OCI-LY7 (cell line): ENCODE measurements at regions not wholly inside any gene's neighbourhood (a gene's known extent, or its start where the extent isn't known, plus 50 kb on each side); places are given as distances from the start of the nearest gene placed in this dataset.

Experiments used
- BruUV-seq: library from RNA; stranded (reverse); fragments of 400-500 nt; replicated peaks from 2 replicates; lab custom pipeline; 2021; lab: Mats Ljungman, UMichigan
- CTCF ChIA-PET: fragments of 300-600 bp; sonication (Branson Sonifier 250); formaldehyde crosslinking; loops from one replicate; lab custom pipeline; 2022; ENCODE audit warnings: antibody characterized with exemption; ENCODE audit not compliant: unreplicated experiment; lab: Charles Lee
- POLR2A ChIA-PET: fragments of 300-600 bp; sonication (Branson Sonifier 250); formaldehyde crosslinking; loops from one replicate; lab custom pipeline; 2022; ENCODE audit warnings: antibody characterized with exemption; lab: Charles Lee
- DNase-seq: peaks from one replicate; pipeline ENCODE4 v3.0.0-alpha.2; 2015; ENCODE audit warnings: low spot score
- H2AFZ ChIP-seq: fragments of 200-600 bp; sonication (generic), shearing (Covaris generic); 2 replicates; pipeline ENCODE4 v1.6.1; 2014; ENCODE audit warnings: mild to moderate bottlenecking, antibody characterized with exemption, low read length, moderate library complexity
- H3K27ac ChIP-seq: fragments of 200-600 bp; sonication (generic); 2 replicates; pipeline ENCODE4 v1.5.1; 2014; ENCODE audit warnings: mixed run types, low read depth, mild to moderate bottlenecking, moderate library complexity, low read length, inconsistent platforms; ENCODE audit not compliant: poor library complexity, severe bottlenecking
- H3K36me3 ChIP-seq: fragments of 200-600 bp; sonication (generic); 2 replicates; pipeline ENCODE4 v1.6.1; 2014; ENCODE audit warnings: mild to moderate bottlenecking, antibody characterized with exemption, low read length, moderate library complexity, mixed read lengths; ENCODE audit not compliant: insufficient read depth
- H3K4me1 ChIP-seq: fragments of 200-600 bp; sonication (generic); 2 replicates; pipeline ENCODE4 v1.5.1; 2014; ENCODE audit warnings: mild to moderate bottlenecking, low read length; ENCODE audit not compliant: insufficient read depth, poor library complexity, severe bottlenecking
- H3K4me2 ChIP-seq: fragments of 200-600 bp; sonication (generic); 2 replicates; pipeline ENCODE4 v1.6.1; 2014; ENCODE audit warnings: mild to moderate bottlenecking, low read length
- H3K4me3 ChIP-seq: fragments of 200-600 bp; sonication (generic); 2 replicates; pipeline ENCODE4 v1.5.1; 2014; ENCODE audit warnings: mild to moderate bottlenecking, low read depth, low read length; ENCODE audit not compliant: poor library complexity, severe bottlenecking
- H3K79me2 ChIP-seq: fragments of 200-600 bp; sonication (generic); 2 replicates; pipeline ENCODE4 v1.6.1; 2016; ENCODE audit warnings: low read depth, mild to moderate bottlenecking, low read length, moderate library complexity, mixed read lengths; ENCODE audit not compliant: insufficient read depth
- H3K9me2 ChIP-seq: fragments of 200-600 bp; sonication (generic); 2 replicates; pipeline ENCODE4 v1.6.1; 2016; ENCODE audit warnings: mild to moderate bottlenecking, low read length, mixed read lengths; ENCODE audit not compliant: insufficient read depth
- H3K9me3 ChIP-seq: fragments of 200-600 bp; sonication (generic); 2 replicates; pipeline ENCODE4 v1.6.1; 2014; ENCODE audit warnings: mild to moderate bottlenecking, mixed run types, low read length, mixed read lengths
- H4K20me1 ChIP-seq: fragments of 200-600 bp; sonication (generic); 2 replicates; pipeline ENCODE4 v1.6.1; 2014; ENCODE audit warnings: mild to moderate bottlenecking, antibody characterized with exemption, low read length, moderate library complexity, mixed read lengths; ENCODE audit not compliant: insufficient read depth
- EZH2phosphoT487 ChIP-seq: fragments of 200-600 bp; sonication (generic); IDR thresholded peaks from 2 replicates; pipeline ENCODE4 v1.6.1; 2018; ENCODE audit warnings: low read depth, borderline replicate concordance, mild to moderate bottlenecking, mixed run types, antibody characterized with exemption, low read length, moderate library complexity, mixed read lengths
- intact Hi-C: fragments of 100-400 bp; cut with micrococcal nuclease; formaldehyde crosslinking; loops from one replicate; pipeline ENCODE4 v1.10.0; 2022; ENCODE audit not compliant: unreplicated experiment
- TF ChIP-seq, protein P1 (sequence below): fragments of 200-600 bp; sonication (generic); conservative IDR thresholded peaks from 2 replicates; pipeline ENCODE4 v1.5.1; 2014; ENCODE audit warnings: mild to moderate bottlenecking, antibody characterized with exemption, low read length, moderate library complexity, mixed read lengths

DNA sequence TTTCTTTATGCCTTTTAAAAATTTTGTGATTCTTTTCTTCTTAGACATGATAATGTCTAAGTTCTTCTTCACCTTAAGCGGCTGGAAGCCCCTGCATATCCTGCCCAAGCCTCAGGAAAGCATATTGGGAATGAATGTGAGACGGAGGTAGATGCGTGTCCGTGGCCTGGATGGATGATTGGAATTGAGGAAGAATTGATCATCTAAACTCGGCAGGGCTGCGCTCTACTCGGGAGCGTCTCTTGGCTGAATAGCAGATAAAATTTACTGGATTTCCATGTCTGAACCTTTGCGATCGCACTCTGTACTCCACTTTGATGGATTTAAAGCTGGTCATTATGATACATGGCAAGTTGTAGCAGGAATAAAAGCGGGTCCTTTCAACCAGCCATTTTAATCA lies 406.7 kb upstream of the ONECUT1 start:
- Histone ChIP-seq H3K27ac (no peak overlapping the region), H4K20me1 (no peaks in the 10 kb centered on the region), H3K36me3 (no peaks in the 10 kb centered on the region), H3K79me2 (no peaks in the 10 kb centered on the region), H3K4me2 (no peak overlapping the region), H3K9me3 (no peaks in the 10 kb centered on the region), H2AFZ (no peak overlapping the region), H3K9me2 (no peaks in the 10 kb centered on the region), H3K4me1 (no peaks in the 10 kb centered on the region), H3K4me3 (no peak overlapping the region)
- ChIA-PET CTCF (no interaction called here), POLR2A (no interaction called here)
- no TSS peak for BruUV-seq
- TF ChIP-seq, protein P1, sequence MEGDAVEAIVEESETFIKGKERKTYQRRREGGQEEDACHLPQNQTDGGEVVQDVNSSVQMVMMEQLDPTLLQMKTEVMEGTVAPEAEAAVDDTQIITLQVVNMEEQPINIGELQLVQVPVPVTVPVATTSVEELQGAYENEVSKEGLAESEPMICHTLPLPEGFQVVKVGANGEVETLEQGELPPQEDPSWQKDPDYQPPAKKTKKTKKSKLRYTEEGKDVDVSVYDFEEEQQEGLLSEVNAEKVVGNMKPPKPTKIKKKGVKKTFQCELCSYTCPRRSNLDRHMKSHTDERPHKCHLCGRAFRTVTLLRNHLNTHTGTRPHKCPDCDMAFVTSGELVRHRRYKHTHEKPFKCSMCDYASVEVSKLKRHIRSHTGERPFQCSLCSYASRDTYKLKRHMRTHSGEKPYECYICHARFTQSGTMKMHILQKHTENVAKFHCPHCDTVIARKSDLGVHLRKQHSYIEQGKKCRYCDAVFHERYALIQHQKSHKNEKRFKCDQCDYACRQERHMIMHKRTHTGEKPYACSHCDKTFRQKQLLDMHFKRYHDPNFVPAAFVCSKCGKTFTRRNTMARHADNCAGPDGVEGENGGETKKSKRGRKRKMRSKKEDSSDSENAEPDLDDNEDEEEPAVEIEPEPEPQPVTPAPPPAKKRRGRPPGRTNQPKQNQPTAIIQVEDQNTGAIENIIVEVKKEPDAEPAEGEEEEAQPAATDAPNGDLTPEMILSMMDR = no peak
- TF ChIP-seq EZH2phosphoT487 = no peak
- intact Hi-C loops = loop anchor here (2.0 kb wide), 1 partner anchor 416 kb away; no protein-coding TSS in a partner anchor
- DNase-seq = no peak

DNA sequence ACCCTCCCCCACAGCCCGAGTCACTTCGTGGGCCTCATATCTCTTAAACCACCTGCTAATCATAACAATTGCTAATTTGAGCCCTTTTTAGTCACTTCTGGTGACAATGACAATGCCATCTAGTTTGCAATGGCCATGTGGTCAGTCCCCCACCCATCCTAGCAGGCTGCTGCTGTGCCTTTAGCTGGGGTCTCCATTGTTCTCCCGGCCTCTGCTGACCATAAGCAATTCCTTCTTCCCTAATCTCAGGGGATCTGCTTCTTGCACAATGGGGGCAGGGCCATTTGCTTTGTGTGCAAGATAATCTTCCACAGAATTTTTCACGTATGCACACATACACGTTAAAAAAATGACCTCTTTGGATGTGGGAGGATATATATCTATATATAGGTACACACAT lies 406.1 kb upstream of the ONECUT1 start:
- Histone ChIP-seq H3K27ac (no peak overlapping the region), H3K9me2 (no peaks in the 10 kb centered on the region), H3K79me2 (no peaks in the 10 kb centered on the region), H3K4me2 (no peak overlapping the region), H3K4me3 (no peak overlapping the region), H2AFZ (no peak overlapping the region), H3K4me1 (no peaks in the 10 kb centered on the region), H4K20me1 (no peaks in the 10 kb centered on the region), H3K36me3 (no peaks in the 10 kb centered on the region), H3K9me3 (no peaks in the 10 kb centered on the region)
- POLR2A ChIA-PET = no interaction called here
- intact Hi-C loops = loop anchor here (2.0 kb wide), 1 partner anchor 415 kb away; no protein-coding TSS in a partner anchor
- CTCF ChIA-PET = no interaction called here
- no TSS peak for BruUV-seq
- TF ChIP-seq, protein P1 = no peak
- TF ChIP-seq EZH2phosphoT487 = no peak
- DNase-seq = no peak

GRCh38 chr15:53193149-53193548 lies 403.0 kb upstream of the ONECUT1 start:
- CTCF ChIA-PET = no interaction called here
- intact Hi-C loops = no loop called here

More at GRCh38 chr15:53193149-53193548, 403.0 kb upstream of the ONECUT1 start:
- DNase-seq = peak; percentile 3
- Histone ChIP-seq H3K27ac (no peak overlapping the region), H3K4me1 (no peaks in the 10 kb centered on the region), H3K9me2 (no peaks in the 10 kb centered on the region), H2AFZ (no peak overlapping the region), H4K20me1 (no peaks in the 10 kb centered on the region), H3K79me2 (no peaks in the 10 kb centered on the region), H3K4me3 (no peak overlapping the region), H3K36me3 (no peaks in the 10 kb centered on the region), H3K4me2 (no peak overlapping the region), H3K9me3 (no peaks in the 10 kb centered on the region)
- no TSS peak for BruUV-seq
- POLR2A ChIA-PET = no interaction called here
- no peak for TF ChIP-seq EZH2phosphoT487
- TF ChIP-seq, protein P1 = no peak
